Glomerular endothelial cell (primary cell): ENCODE measurements at regions not wholly inside any gene's neighbourhood (a gene's known extent, or its start where the extent isn't known, plus 50 kb on each side); places are given as distances from the start of the nearest gene placed in this dataset.

Experiments used
- DNase-seq: peaks from one replicate; pipeline ENCODE4 v3.0.0-alpha.2; 2011; ENCODE audit warnings: low read depth, low spot score; ENCODE audit errors: extremely low read depth

GRCh38 chr6:148137652-148138051 is 205.0 kb upstream of the SASH1 start:
- DNase-seq, result no peak

DNA sequence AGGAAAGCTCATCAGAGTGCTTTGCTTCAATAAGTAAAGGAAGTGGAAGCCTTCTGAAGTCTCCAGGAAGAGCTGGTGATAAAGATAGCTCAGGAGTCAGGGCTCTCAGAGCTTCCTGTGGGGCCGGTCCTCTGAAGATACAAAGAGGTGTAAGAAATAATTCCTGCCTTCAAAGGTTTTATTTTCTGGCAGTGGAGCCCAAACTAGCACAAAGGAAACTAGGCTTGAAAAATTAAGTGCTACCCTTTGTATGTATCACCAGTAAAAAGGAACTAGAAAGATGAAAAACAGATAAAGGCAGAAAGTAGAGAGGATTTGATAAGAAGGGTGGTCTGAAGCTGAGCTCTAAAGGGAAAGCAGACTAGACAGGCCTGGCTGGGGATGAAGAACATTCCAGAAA is 204.1 kb upstream of the SASH1 start:
- DNase-seq, result no peak

DNA sequence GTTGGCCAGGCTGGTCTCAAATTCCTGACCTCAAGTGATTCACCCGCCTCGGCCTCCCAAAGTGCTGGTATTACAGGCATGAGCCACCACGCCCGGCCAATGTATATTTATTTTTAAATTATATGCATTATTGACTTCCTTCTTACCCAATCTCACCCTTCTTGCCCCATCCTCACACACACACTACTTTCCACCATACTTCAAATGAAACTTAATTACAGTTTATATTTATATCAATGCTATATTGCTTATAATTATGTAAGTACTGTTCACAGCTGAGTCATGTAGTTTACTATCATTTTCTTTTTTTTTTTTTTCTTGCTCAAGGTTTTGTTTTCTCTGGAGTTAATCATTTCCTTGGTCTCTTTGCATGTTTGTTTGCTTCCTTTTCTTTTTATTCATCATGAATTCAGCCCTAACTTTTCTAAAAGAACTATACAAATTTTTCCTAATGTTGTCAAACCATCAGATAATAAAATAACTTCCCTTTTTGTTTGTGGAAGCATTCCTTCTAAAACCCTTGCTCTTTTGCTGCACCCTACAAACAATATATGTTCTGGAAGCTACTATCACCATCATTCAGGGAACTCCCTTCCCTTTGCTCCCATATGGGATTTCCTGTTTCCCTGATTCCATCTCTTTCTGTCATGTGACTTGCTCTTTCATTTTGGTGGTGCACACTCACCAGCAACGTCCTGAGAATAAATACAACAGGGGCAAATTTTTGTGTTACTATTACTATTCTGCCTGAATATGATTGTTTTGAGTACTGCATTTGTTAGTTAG is 201.7 kb upstream of the SASH1 start:
- DNase-seq, result no peak

- no peak for DNase-seq
Observed at GRCh38 chr6:148142821-148143220, 199.8 kb upstream of the SASH1 start.

GRCh38 chr6:148143771-148144170 is 198.9 kb upstream of the SASH1 start:
- no peak for DNase-seq

DNA sequence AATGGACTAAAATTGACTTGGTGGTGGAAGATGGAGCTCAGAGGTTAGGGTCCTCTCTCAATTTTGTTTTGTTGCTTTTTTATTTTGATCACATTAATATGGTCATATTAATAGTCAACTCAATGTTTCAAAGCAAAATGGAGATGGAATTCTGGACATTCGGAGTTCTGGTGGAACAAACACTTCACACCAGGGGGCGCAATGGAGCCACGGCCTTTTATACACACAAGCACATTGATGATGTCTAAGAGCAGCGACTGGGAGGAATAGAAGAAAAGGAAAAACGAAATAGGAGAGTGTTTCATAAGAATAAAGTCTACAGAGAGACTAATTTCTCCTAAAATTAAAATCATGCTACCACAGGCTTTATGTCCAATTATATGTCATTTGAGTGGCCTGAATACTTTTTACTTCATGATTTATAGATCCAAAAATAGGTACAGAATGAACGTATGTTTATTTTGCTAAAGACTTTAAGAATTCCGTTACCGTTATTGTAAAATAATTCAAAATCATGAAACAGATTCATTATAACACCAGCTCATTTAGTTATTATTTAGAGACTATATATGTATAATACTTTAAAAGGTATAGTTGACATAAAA is 197.6 kb upstream of the SASH1 start:
- no peak for DNase-seq

DNA sequence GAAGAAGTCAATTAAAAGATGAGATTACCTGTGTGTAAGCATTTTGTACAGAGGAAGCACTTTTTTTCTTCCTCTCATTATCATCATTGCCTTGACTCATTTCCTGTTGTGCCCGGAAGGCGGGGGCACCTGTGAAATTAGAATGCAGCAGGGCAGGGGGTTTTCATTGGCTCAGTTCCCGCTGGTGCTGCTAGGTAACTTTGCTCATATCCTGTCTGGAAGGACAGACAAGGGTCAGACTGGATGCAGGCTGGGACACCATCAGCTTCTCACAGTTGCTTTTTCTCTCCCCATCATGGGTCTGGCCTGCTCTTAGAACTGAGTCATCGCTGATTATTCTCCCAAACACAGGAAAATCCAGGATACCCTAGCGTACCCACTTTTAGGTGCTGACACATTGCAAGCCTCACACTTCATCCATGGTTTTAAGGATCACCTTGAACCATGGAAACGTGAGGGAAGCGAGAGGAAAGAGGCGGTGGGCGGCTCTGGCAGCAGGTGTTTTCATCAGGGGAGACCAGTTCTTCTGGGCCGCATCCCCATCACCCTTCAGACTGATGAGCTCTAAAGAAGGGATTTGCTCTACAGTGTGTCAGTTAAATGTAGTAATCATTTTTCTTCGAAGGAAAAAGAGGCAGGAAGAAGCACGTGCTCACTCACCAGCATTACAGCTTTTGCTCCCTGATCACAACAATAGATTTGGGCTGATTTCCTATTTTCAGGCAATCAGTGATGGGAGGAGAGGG is 195.7 kb upstream of the SASH1 start:
- DNase-seq, result peak; percentile 82

DNA sequence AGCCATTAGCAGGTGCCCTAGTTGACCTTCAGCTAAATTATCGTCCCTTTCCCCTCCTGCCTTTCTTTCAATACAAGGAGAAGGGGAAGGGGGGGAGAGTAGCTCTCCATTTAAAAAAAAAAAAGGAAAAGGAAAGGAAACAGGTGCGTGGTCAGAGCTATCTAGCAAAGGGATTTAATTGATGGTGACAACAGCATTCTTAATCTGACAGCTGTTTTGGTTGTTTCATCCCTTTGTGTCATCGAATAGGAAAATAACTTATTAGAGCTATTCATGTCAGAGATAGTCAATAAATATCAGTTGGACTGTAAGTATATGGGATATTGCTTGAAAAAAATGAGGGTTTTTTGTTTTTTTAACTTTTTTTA is 195.2 kb upstream of the SASH1 start:
- no peak for DNase-seq

GRCh38 chr6:148151896-148152643 is 190.6 kb upstream of the SASH1 start:
- no peak for DNase-seq

DNA sequence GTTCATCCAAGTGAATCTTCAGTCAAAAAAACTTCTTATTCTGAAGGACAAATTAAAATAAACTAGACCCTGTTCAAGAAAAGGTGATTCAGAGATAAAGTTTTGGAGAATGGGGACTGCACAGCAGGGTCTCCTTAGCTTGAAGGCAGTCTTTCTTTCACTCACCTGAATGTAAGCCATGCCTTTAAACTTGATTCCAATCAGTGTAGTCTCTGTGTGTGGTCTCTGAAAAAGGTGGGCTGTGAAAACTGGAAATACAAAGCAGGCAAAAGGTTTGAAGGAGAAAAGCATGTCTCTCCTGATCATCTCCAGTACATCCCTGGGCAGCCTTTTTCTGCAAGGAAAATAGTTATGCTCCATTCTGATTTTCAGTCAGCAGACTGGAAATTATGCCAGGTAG is 188.0 kb upstream of the SASH1 start:
- no peak for DNase-seq

GRCh38 chr6:148155293-148155692 is 187.3 kb upstream of the SASH1 start:
- DNase-seq, result no peak

GRCh38 chr6:148157841-148158240 is 184.8 kb upstream of the SASH1 start:
- no peak for DNase-seq

GRCh38 chr6:148164645-148165044 is 178.0 kb upstream of the SASH1 start:
- DNase-seq, result no peak

- peak; percentile 61 for DNase-seq
Observed at GRCh38 chr6:148166339-148166968, 176.2 kb upstream of the SASH1 start.

DNA sequence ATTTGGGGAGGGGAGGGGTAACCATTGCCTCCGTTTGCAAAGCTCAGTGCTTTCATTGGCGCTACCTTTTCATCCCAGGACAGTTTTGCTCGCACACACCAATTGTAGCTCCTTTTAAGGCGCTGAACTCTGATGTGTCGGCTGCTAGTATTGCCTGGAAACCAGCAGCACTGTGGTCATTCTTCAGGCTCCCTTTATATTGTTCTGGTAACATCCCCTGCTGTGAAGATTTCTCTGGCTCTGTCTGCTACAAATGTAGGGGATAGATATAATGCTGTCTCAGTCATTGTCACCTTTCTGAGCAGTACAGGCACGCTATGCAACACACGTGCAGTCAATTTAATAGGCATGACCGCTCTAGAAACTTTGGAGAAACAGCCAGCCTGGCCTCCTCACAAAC is 172.9 kb upstream of the SASH1 start:
- DNase-seq, result no peak

- no peak for DNase-seq
Observed at GRCh38 chr6:148170286-148170685, 172.4 kb upstream of the SASH1 start.

GRCh38 chr6:148173548-148173947 is 169.1 kb upstream of the SASH1 start:
- no peak for DNase-seq

GRCh38 chr6:148175550-148176188 is 167.0 kb upstream of the SASH1 start:
- DNase-seq, result no peak

DNA sequence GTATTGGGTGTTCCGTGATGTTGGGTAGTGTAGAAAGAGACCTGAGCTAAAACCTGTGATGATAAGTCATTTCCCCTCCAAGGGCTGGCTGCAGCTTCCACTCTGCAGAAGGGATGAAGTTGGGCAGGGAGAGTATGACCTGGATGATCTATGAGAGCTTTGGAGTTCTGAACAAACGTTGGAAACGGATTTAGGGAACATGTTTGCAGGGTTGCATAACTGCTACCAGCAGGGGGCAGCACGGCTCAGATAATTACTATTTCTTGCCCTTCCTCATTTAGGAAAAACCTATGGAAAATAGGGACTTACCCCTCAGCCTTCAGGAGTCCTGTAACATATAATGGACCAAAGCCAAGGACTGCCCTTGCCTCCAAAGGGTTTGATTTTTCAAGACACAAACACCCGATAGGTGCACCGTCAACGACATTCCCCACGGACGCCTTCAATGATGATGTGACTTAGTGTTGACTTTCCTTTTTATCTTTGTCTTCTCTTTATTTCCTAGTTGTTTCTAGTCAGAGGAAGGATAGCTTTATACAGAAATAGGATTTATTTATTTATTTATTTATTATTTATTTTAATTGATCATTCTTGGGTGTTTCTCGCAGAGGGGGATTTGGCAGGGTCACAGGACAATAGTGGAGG is 164.9 kb upstream of the SASH1 start:
- DNase-seq, result peak; percentile 64

DNA sequence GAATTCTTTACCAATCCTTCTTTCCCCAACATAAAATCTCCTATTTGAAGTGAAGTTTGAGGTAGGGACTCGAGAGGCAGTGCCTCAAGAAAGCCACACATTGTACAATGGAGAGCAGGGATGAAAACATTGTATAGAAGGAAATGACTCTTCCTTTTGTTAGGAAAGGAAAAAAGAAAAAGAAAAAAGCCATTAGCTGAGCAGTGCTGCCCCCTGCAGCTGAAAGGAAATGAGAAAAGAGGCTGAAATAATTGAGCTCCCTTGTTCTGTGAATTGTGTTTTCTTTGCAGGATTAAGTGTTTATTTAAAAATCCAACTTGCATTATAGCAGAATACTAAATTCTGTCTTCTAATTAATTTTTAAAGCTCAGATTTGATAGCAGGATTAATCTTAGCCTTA is 162.9 kb upstream of the SASH1 start:
- DNase-seq, result peak; percentile 20
